Sigmoid colon (tissue), 6 donors: ENCODE measurements at regions not wholly inside any gene's neighbourhood (a gene's known extent, or its start where the extent isn't known, plus 50 kb on each side); places are given as distances from the start of the nearest gene placed in this dataset.

ENCODE experiments used
- DNase-seq: peaks from one replicate; pipeline ENCODE4 v3.0.0-alpha.2; 2019
- H3K27ac ChIP-seq, 4 donors: fragments of 200-600 bp; sonication (generic); one replicate each; pipeline ENCODE4 v1.5.1; 2016 to 2019; ENCODE audit warnings: mild to moderate bottlenecking in 1 of 4
- H3K27me3 ChIP-seq, 3 donors: fragments of 200-600 bp; sonication (generic); one replicate each; pipeline ENCODE4 v1.5.1; 2019; ENCODE audit warnings: mild to moderate bottlenecking in 1 of 3
- H3K36me3 ChIP-seq, 4 donors: fragments of 200-600 bp; sonication (generic); one replicate each; pipeline ENCODE4 v1.5.1; 2016 to 2019
- H3K4me1 ChIP-seq, 4 donors: fragments of 200-600 bp; sonication (generic); one replicate each; pipeline ENCODE4 v1.5.1; 2017 to 2019
- H3K4me3 ChIP-seq, 4 donors: fragments of 200-600 bp; sonication (generic); one replicate each; pipeline ENCODE4 v1.5.1; 2017 to 2019; ENCODE audit warnings: mild to moderate bottlenecking in 2 of 4, moderate library complexity in 1 of 4
- H3K9me3 ChIP-seq, 4 donors: fragments of 200-600 bp in 3 of 4; sonication (generic) in 3 of 4; one replicate each; pipeline versions ENCODE4 v1.5.1 to v1.6.1; 2013 to 2019
- CTCF ChIP-seq, 4 experiments: fragments of 450-650 bp in 3 of 4; fragments of 200-600 bp in 1 of 4; IDR thresholded peaks; one replicate each; pipeline ENCODE4 v1.5.1; 2016 to 2019; ENCODE audit warnings: antibody characterized with exemption in 4 of 4, mild to moderate bottlenecking in 3 of 4, moderate library complexity in 2 of 4
- EP300 ChIP-seq, 4 donors: sonication (generic); formaldehyde crosslinking; IDR thresholded peaks; one replicate each; pipeline ENCODE4 v1.6.1; 2017; ENCODE audit warnings: antibody characterized with exemption in 4 of 4
- POLR2A ChIP-seq, 2 donors: fragments of 450-650 bp; IDR thresholded peaks; one replicate each; pipeline ENCODE4 v1.6.1; 2016; ENCODE audit warnings: antibody characterized with exemption in 2 of 2, mild to moderate bottlenecking in 2 of 2, moderate library complexity in 2 of 2
- POLR2AphosphoS5 ChIP-seq, 4 donors: sonication (generic); formaldehyde crosslinking; IDR thresholded peaks; one replicate each; pipeline ENCODE4 v1.6.1; 2017; ENCODE audit warnings: antibody characterized with exemption in 4 of 4
- WGBS, 2 donors: extraction: QIAGEN DNeasy Blood & Tissue Kit; methylation state at CpG; one replicate each; pipeline ENCODE4 v1.1.7; 2013; 5-methylcytosine and 5-hydroxymethylcytosine counted together
- intact Hi-C: fragments of 100-400 bp; cut with DNase I; formaldehyde crosslinking; loops from one replicate; pipeline ENCODE4 v1.15.1; 2023
- donor health status: healthy with polysubstance abuse.
- donor health status: healthy.

GRCh38 chr9:85213650-85214607, 527.8 kb downstream of the AGTPBP1 start:
- Histone ChIP-seq H3K4me1 (no peaks in the 10 kb centered on the region), H3K9me3 (no peaks in the 10 kb centered on the region), H3K4me3 (no peak overlapping the region), H3K27me3 (no peaks in the 10 kb centered on the region), H3K36me3 (no peaks in the 10 kb centered on the region), H3K27ac (no peak overlapping the region)
- DNase-seq: no peak
- TF ChIP-seq CTCF (IDR thresholded peaks at IDR 0.05) (no peak), POLR2A (IDR thresholded peaks at IDR 0.05) (no peak), POLR2AphosphoS5 (IDR thresholded peaks at IDR 0.05) (no peak), EP300 (IDR thresholded peaks at IDR 0.05) (no peak)
- 71 to 83% methylated on average over 4 of the region's 4 CpGs for WGBS, 2 donors
- intact Hi-C loops: no loop called here

GRCh38 chr9:85212887-85213286, 528.9 kb downstream of the AGTPBP1 start:
- DNase-seq: no peak
- H3K27me3 ChIP-seq: no peaks in the 10 kb centered on the region
- H3K36me3 ChIP-seq: no peaks in the 10 kb centered on the region
- TF ChIP-seq CTCF (IDR thresholded peaks at IDR 0.05) (no peak), POLR2A (IDR thresholded peaks at IDR 0.05) (no peak), EP300 (IDR thresholded peaks at IDR 0.05) (no peak), POLR2AphosphoS5 (IDR thresholded peaks at IDR 0.05) (no peak)
- 15 to 60% methylated on average over 2 of the region's 2 CpGs for WGBS, 2 donors
- intact Hi-C loops: no loop called here
- no peaks in the 10 kb centered on the region for H3K9me3 ChIP-seq
- H3K4me3 ChIP-seq: no peak overlapping the region
- H3K27ac ChIP-seq: no peak overlapping the region
- no peaks in the 10 kb centered on the region for H3K4me1 ChIP-seq

GRCh38 chr9:85212209-85212608, 529.5 kb downstream of the AGTPBP1 start:
- WGBS, 2 donors: 10 to 46% methylated on average over 4 of the region's 4 CpGs
- DNase-seq: no peak
- no peak overlapping the region for H3K4me3 ChIP-seq

GRCh38 chr9:85208666-85209065, 533.1 kb downstream of the AGTPBP1 start:
- H3K27me3 ChIP-seq: no peaks in the 10 kb centered on the region
- DNase-seq: no peak
- H3K9me3 ChIP-seq: no peaks in the 10 kb centered on the region
- intact Hi-C loops: no loop called here
- no peaks in the 10 kb centered on the region for H3K4me1 ChIP-seq
- no peak overlapping the region for H3K27ac ChIP-seq
- H3K4me3 ChIP-seq: no peak overlapping the region
- TF ChIP-seq POLR2AphosphoS5 (IDR thresholded peaks at IDR 0.05): no peak
- TF ChIP-seq EP300 (IDR thresholded peaks at IDR 0.05): no peak
- no peak for TF ChIP-seq POLR2A (IDR thresholded peaks at IDR 0.05)
- TF ChIP-seq CTCF (IDR thresholded peaks at IDR 0.05): no peak
- WGBS, 2 donors: 88 to 89% methylated on average over 1 of the region's 1 CpG
- no peaks in the 10 kb centered on the region for H3K36me3 ChIP-seq

More at GRCh38 chr9:85212209-85212608, 529.5 kb downstream of the AGTPBP1 start:
- no peaks in the 10 kb centered on the region for H3K27me3 ChIP-seq
- intact Hi-C loops: no loop called here
- no peak overlapping the region for H3K27ac ChIP-seq
- H3K9me3 ChIP-seq: no peaks in the 10 kb centered on the region
- no peaks in the 10 kb centered on the region for H3K36me3 ChIP-seq
- TF ChIP-seq POLR2A (IDR thresholded peaks at IDR 0.05): no peak
- H3K4me1 ChIP-seq: no peaks in the 10 kb centered on the region

- Histone ChIP-seq H3K4me1 (no peaks in the 10 kb centered on the region), H3K9me3 (no peaks in the 10 kb centered on the region), H3K27me3 (no peaks in the 10 kb centered on the region), H3K4me3 (no peak overlapping the region), H3K36me3 (no peaks in the 10 kb centered on the region), H3K27ac (no peak overlapping the region)
- no peak for TF ChIP-seq CTCF (IDR thresholded peaks at IDR 0.05)
- no peak for TF ChIP-seq POLR2A (IDR thresholded peaks at IDR 0.05)
- TF ChIP-seq EP300 (IDR thresholded peaks at IDR 0.05): no peak
- TF ChIP-seq POLR2AphosphoS5 (IDR thresholded peaks at IDR 0.05): no peak
- WGBS, 2 donors: 86 to 92% methylated on average over 3 of the region's 3 CpGs
- intact Hi-C loops: no loop called here
- DNase-seq: no peak
Observed at GRCh38 chr9:85204176-85204575, 534.6 kb downstream of the NTRK2 start.
